MM.1S (cell line): ENCODE measurements at regions not wholly inside any gene's neighbourhood (a gene's known extent, or its start where the extent isn't known, plus 50 kb on each side); places are given as distances from the start of the nearest gene placed in this dataset.
"Not testable (repeated sequence)": the region's sequence is repeated elsewhere in the genome, so short reads cannot be mapped to it uniquely, and the experiment has no call there.

Source experiments
- CTCF ChIP-seq: fragments of 300-600 bp; sonication (generic); IDR thresholded peaks from 2 replicates; pipeline ENCODE4 v1.5.1; 2016; ENCODE audit warnings: antibody characterized with exemption, low read length, mixed read lengths
- EZH2phosphoT487 ChIP-seq: fragments of 300-600 bp; sonication (generic); IDR thresholded peaks from 2 replicates; pipeline ENCODE4 v1.6.1; 2018; ENCODE audit warnings: antibody characterized with exemption, low read length

DNA sequence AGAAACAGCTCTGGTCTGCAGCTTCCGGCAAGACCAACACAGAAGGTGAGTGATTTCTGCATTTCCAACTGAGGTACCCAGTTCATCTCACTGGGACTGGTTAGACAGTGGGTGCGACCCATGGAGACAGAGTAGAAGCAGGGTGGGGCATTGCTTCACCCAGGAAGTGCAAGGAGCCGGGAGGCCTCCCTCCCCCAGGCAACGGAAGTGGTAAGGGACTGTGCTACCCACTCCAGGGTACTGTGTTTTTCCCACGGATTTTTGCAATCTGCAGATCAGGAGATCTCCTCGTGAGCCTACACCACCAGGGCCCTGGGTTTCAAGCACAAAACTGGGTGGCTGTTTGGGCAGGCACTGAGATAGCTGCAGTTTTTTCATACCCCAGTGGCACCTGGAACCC is 929.9 kb downstream of the SLITRK1 start:
- not testable (repeated sequence) for TF ChIP-seq CTCF, EZH2phosphoT487
